ENCODE measurements at regions not wholly inside any gene's neighbourhood (a gene's known extent, or its start where the extent isn't known, plus 50 kb on each side); places are given as distances from the start of the nearest gene placed in this dataset.

- no peak overlapping the region for H3K9ac ChIP-seq (replicated peaks in 1 of 4; ENCODE audit: extremely low read depth in 1 of 4, low read depth in 3 of 4, low read length in 3 of 4)
- ChIA-PET CTCF (ENCODE audit: partially characterized antibody) (interaction anchor here (0.6 to 2.1 kb wide), 4 partner anchors 12 to 828 kb away, joined by 3 to 9 read pairs (median 3); no protein-coding TSS in a partner anchor), POLR2A (ENCODE audit: partially characterized antibody) (interaction anchor here (1.1 kb wide), 1 partner anchor 18 kb away, joined by 3 read pairs; no protein-coding TSS in a partner anchor)
- H3K79me1 ChIP-seq (ENCODE audit: low read depth, low read length): no peaks in the 10 kb centered on the region
- 84% methylated on average over 3 of the region's 3 CpGs; no CpG with 5 or more reads in 1 of the 2 experiments for WGBS, 2 experiments (ENCODE audit: extremely low coverage in 1 of 2, insufficient coverage in 1 of 2, insufficient read length in 1 of 2, insufficient replicate concordance in 2 of 2, low coverage in 1 of 2, low lambda C conversion rate in 2 of 2, missing lambda C conversion rate in 1 of 2)
- no peak for DNase-seq (ENCODE audit: low read depth in 1 of 2, low spot score in 2 of 2)
- H3K27ac ChIP-seq (ENCODE audit: low read depth, low read length): no peak overlapping the region
- no peak overlapping the region for H3K23ac ChIP-seq (ENCODE audit: insufficient read length)
- no peak overlapping the region for H2AFZ ChIP-seq (ENCODE audit: low read length)
- H3K23me2 ChIP-seq (ENCODE audit: low read depth, low read length): no peaks in the 10 kb centered on the region
- H2BK5ac ChIP-seq (ENCODE audit: low read depth, low read length): no peak overlapping the region
- H3K36me3 ChIP-seq (ENCODE audit: control insufficient read depth in 2 of 4, insufficient read depth in 4 of 4, low read length in 3 of 4): no peaks in the 10 kb centered on the region
- H2AK5ac ChIP-seq (ENCODE audit: low read depth, low read length): no peak overlapping the region
- no peak overlapping the region for H4K5ac ChIP-seq (ENCODE audit: insufficient read length, low read depth, low read length)
- H3K4ac ChIP-seq (replicated peaks; ENCODE audit: insufficient read length, low read depth, low read length): no peak overlapping the region
- H4K20me1 ChIP-seq (replicated peaks in 1 of 2; ENCODE audit: control insufficient read depth in 1 of 2, insufficient read depth in 2 of 2, low read length in 2 of 2): no peaks in the 10 kb centered on the region
- no peak overlapping the region for H4K8ac ChIP-seq (ENCODE audit: extremely low read depth, insufficient read depth, low read length)
- no peaks in the 10 kb centered on the region for H3K27me3 ChIP-seq (replicated peaks in 1 of 4; ENCODE audit: control insufficient read depth in 3 of 4, extremely low read depth in 1 of 4, insufficient read depth in 3 of 4, low read length in 3 of 4)
- H2BK120ac ChIP-seq (replicated peaks; ENCODE audit: low read depth, low read length): no peak overlapping the region
- no peaks in the 10 kb centered on the region for H3K79me2 ChIP-seq (ENCODE audit: control insufficient read depth in 1 of 2, insufficient read depth in 2 of 2, low read length in 2 of 2)
- H3K14ac ChIP-seq (ENCODE audit: insufficient read length): no peak overlapping the region
- no peak overlapping the region for H3K56ac ChIP-seq (replicated peaks; ENCODE audit: insufficient read length, low read depth, low read length)
- H4K91ac ChIP-seq (replicated peaks; ENCODE audit: insufficient read length, low read length): no peak overlapping the region
- H3K18ac ChIP-seq (ENCODE audit: extremely low read depth, low read length): no peak overlapping the region
- no peaks in the 10 kb centered on the region for H3K9me3 ChIP-seq (ENCODE audit: insufficient read depth in 2 of 2, low read depth in 1 of 2, low read length in 1 of 2)
- no peak overlapping the region for H2BK15ac ChIP-seq (ENCODE audit: low read length)
- no peak overlapping the region for H3K4me2 ChIP-seq (ENCODE audit: insufficient read depth in 1 of 2, low read depth in 2 of 2, low read length in 2 of 2)
- H2BK12ac ChIP-seq (ENCODE audit: low read depth, low read length): no peak overlapping the region
- no peak for FAIRE-seq
- H3K4me1 ChIP-seq (replicated peaks in 1 of 4; ENCODE audit: control insufficient read depth in 3 of 4, insufficient read depth in 4 of 4, low read length in 3 of 4): no peaks in the 10 kb centered on the region
- H3K4me3 ChIP-seq (ENCODE audit: extremely low read depth in 1 of 4, insufficient read depth in 2 of 4, low read depth in 3 of 4, low read length in 4 of 4): no peak overlapping the region
- no peak overlapping the region for H2BK20ac ChIP-seq (ENCODE audit: low read length)
- TF ChIP-seq NRF1 (IDR thresholded peaks at IDR 0.05; ENCODE audit: low read depth, low read length) (no peak), SIN3A (conservative IDR thresholded peaks at IDR 0.05 in 1 of 2, IDR thresholded peaks at IDR 0.05 in 1 of 2; ENCODE audit: low read depth in 1 of 2, low read length in 2 of 2) (no peak), SIRT6 (IDR thresholded peaks at IDR 0.05; ENCODE audit: low read length) (no peak), TEAD4 (IDR thresholded peaks at IDR 0.05; ENCODE audit: low read depth, low read length) (no peak), KDM1A (IDR thresholded peaks at IDR 0.05; ENCODE audit: borderline replicate concordance, low read length) (no peak), MAX (IDR thresholded peaks at IDR 0.05) (no peak), RXRA (IDR thresholded peaks at IDR 0.05; ENCODE audit: insufficient read depth, low read depth, low read length) (no peak), POLR2AphosphoS5 (IDR thresholded peaks at IDR 0.05; ENCODE audit: low read depth, low read length) (no peak), BRCA1 (IDR thresholded peaks at IDR 0.05; ENCODE audit: low read depth, low read length) (no peak), ASH2L (IDR thresholded peaks at IDR 0.05; ENCODE audit: low read length) (no peak), TAF1 (IDR thresholded peaks at IDR 0.05; ENCODE audit: low read depth, low read length) (no peak), CHD2 (IDR thresholded peaks at IDR 0.05; ENCODE audit: low read length) (no peak), CHD1 (IDR thresholded peaks at IDR 0.05; ENCODE audit: low read depth, low read length) (no peak), SP4 (IDR thresholded peaks at IDR 0.05; ENCODE audit: low read length) (no peak), YY1 (IDR thresholded peaks at IDR 0.05; ENCODE audit: low read depth, low read length) (no peak), TCF12 (IDR thresholded peaks at IDR 0.05; ENCODE audit: low read depth, low read length) (no peak), GABPA (IDR thresholded peaks at IDR 0.05; ENCODE audit: borderline replicate concordance, insufficient read depth, low read length) (no peak)
Measured at GRCh38 chr5:173472784-173473278, 143.6 kb downstream of the BOD1 start.

Measured in H1 (cell line).